ENCODE measurements at regions not wholly inside any gene's neighbourhood (a gene's known extent, or its start where the extent isn't known, plus 50 kb on each side); places are given as distances from the start of the nearest gene placed in this dataset.

DNA sequence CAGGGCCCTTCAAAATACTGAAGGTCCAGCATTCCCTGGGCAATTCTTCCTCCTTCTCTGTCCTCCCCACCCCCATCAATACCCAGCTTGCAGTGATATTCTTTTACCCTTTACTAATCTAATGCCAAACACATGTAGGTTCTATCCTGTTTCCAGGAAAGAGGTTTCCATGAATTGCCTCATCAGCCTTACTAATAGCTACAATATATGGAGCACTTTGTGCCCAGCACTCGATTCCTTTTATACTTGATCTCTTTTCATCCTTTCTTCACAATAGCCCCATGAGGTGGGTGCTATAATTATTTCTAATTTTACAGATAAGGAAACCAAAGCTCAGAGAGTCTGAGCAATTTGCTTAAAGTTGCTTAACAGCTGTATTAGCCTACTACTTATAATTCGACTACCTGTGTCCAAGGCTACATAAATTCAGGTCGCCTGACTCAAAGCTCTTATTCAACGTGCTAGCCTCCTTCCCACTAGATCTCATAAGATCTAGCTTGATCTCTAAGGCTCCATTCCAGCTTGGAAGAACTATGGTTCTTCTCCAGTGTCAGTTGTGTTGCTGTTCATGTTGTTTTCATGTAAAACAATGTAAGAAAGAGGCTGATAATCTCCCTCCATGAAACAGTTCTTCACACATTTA, 229.6 kb upstream of the PGRMC2 start (continued):
- TF ChIP-seq, protein P1, sequence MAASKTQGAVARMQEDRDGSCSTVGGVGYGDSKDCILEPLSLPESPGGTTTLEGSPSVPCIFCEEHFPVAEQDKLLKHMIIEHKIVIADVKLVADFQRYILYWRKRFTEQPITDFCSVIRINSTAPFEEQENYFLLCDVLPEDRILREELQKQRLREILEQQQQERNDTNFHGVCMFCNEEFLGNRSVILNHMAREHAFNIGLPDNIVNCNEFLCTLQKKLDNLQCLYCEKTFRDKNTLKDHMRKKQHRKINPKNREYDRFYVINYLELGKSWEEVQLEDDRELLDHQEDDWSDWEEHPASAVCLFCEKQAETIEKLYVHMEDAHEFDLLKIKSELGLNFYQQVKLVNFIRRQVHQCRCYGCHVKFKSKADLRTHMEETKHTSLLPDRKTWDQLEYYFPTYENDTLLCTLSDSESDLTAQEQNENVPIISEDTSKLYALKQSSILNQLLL (CRISPR knock-in tag; IDR thresholded peaks at IDR 0.05; ENCODE audit: borderline replicate concordance), result no peak
- TF ChIP-seq CHD4 (IDR thresholded peaks at IDR 0.05; ENCODE audit: insufficient read depth, insufficient replicate concordance, low read depth, low read length, poor library complexity, severe bottlenecking) (no peak), ESRRB (CRISPR knock-in tag; IDR thresholded peaks at IDR 0.05; ENCODE audit: borderline replicate concordance) (no peak), EHMT2 (IDR thresholded peaks at IDR 0.05) (no peak), HDAC3 (IDR thresholded peaks at IDR 0.05; ENCODE audit: borderline replicate concordance, partially characterized antibody) (peak; percentile 32), LCOR (CRISPR knock-in tag; IDR thresholded peaks at IDR 0.05) (no peak), ZNF778 (CRISPR knock-in tag; IDR thresholded peaks at IDR 0.05) (no peak), SMARCA4 (IDR thresholded peaks at IDR 0.05) (peak; percentile 63; the same call in 1 of the 2 replicates), ZHX1 (conservative IDR thresholded peaks at IDR 0.05; ENCODE audit: low read length) (no peak), ELF4 (CRISPR knock-in tag; IDR thresholded peaks at IDR 0.05) (no peak), ETV6 (IDR thresholded peaks at IDR 0.05; ENCODE audit: borderline replicate concordance in 1 of 2, low read depth in 2 of 2, low read length in 1 of 2) (no peak), ETV6 (CRISPR knock-in tag; IDR thresholded peaks at IDR 0.05; ENCODE audit: borderline replicate concordance) (no peak), ZNF655 (CRISPR knock-in tag; IDR thresholded peaks at IDR 0.05) (no peak), ZFP30 (CRISPR knock-in tag; IDR thresholded peaks at IDR 0.05; ENCODE audit: borderline replicate concordance) (no peak), KDM1A (IDR thresholded peaks at IDR 0.05) (peak; percentile 71 to 79), RBBP5 (IDR thresholded peaks at IDR 0.05; ENCODE audit: borderline replicate concordance, insufficient read depth, low read length, poor library complexity, severe bottlenecking) (peak; percentile 54), ZNF124 (CRISPR knock-in tag; IDR thresholded peaks at IDR 0.05) (no peak), KDM2B (CRISPR knock-in tag; IDR thresholded peaks at IDR 0.05) (no peak), PHTF2 (CRISPR knock-in tag; IDR thresholded peaks at IDR 0.05) (no peak), POLR3G (IDR thresholded peaks at IDR 0.05; ENCODE audit: extremely low read depth, insufficient read length, insufficient replicate concordance) (no peak), KDM5B (IDR thresholded peaks at IDR 0.05; ENCODE audit: insufficient replicate concordance, low read depth, low read length) (no peak)
- TF ChIP-seq, protein P2, sequence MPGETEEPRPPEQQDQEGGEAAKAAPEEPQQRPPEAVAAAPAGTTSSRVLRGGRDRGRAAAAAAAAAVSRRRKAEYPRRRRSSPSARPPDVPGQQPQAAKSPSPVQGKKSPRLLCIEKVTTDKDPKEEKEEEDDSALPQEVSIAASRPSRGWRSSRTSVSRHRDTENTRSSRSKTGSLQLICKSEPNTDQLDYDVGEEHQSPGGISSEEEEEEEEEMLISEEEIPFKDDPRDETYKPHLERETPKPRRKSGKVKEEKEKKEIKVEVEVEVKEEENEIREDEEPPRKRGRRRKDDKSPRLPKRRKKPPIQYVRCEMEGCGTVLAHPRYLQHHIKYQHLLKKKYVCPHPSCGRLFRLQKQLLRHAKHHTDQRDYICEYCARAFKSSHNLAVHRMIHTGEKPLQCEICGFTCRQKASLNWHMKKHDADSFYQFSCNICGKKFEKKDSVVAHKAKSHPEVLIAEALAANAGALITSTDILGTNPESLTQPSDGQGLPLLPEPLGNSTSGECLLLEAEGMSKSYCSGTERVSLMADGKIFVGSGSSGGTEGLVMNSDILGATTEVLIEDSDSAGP (CRISPR knock-in tag; IDR thresholded peaks at IDR 0.05), result no peak
